ENCODE measurements at regions not wholly inside any gene's neighbourhood (a gene's known extent, or its start where the extent isn't known, plus 50 kb on each side); places are given as distances from the start of the nearest gene placed in this dataset.
"Not testable (repeated sequence)": the region's sequence is repeated elsewhere in the genome, so short reads cannot be mapped to it uniquely, and the experiment has no call there.

DNA sequence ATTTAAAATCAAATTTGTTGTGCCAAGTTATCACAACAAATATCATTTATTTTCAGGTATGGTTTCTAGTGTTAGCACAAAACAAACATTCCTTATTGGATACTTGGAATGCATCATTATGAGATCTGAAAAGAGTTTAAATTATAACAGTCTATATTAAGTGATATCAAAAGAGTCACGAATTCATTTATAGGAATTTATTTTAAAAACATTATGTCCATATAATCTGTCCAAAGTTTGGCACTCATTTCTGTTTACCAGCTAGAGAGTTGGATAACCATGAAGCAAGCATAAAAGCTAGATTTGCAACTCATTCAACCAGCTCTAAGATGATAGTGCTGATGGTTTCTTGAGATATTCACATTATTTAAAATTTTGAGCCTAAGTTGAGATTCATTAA is 453.2 kb downstream of the DOK5 start:
- no peaks in the 10 kb centered on the region for H3K4me1 Mint-ChIP-seq
- TF ChIP-seq, protein P1, sequence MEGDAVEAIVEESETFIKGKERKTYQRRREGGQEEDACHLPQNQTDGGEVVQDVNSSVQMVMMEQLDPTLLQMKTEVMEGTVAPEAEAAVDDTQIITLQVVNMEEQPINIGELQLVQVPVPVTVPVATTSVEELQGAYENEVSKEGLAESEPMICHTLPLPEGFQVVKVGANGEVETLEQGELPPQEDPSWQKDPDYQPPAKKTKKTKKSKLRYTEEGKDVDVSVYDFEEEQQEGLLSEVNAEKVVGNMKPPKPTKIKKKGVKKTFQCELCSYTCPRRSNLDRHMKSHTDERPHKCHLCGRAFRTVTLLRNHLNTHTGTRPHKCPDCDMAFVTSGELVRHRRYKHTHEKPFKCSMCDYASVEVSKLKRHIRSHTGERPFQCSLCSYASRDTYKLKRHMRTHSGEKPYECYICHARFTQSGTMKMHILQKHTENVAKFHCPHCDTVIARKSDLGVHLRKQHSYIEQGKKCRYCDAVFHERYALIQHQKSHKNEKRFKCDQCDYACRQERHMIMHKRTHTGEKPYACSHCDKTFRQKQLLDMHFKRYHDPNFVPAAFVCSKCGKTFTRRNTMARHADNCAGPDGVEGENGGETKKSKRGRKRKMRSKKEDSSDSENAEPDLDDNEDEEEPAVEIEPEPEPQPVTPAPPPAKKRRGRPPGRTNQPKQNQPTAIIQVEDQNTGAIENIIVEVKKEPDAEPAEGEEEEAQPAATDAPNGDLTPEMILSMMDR (IDR thresholded peaks at IDR 0.05; ENCODE audit: unreplicated experiment): no peak
- no peak overlapping the region for H3K4me3 Mint-ChIP-seq
- DNase-seq (ENCODE audit: low spot score in 2 of 2, unreplicated experiment in 2 of 2): no peak
- H3K27ac Mint-ChIP-seq: no peak overlapping the region
- no peaks in the 10 kb centered on the region for H3K36me3 Mint-ChIP-seq
- H3K9me3 Mint-ChIP-seq: peaks cover 30% of the 10 kb centered on the region
- H3K27me3 Mint-ChIP-seq (ENCODE audit: low read depth): no peaks in the 10 kb centered on the region

DNA sequence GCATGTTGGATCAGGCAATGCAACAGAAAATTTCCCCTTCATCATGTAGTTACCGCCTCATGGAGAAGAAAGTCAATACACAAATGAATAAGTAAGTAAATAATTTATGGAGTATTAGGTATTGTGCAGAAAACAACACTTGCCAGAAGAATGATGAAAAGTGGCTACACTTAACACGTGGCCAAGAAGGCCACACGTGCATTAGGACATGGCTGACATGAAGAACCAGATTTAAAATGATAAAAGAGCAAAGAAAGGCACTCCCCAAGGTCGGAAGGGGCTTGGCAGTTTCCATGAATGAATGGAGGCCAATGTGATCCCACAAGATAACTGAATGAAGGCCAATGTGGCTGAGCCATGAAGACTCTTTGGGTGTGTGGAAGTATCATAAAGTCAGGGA is 447.2 kb downstream of the DOK5 start:
- no peak for DNase-seq (ENCODE audit: low spot score in 2 of 2, unreplicated experiment in 2 of 2)
- Mint-ChIP-seq H3K36me3 (no peaks in the 10 kb centered on the region), H3K4me3 (no peak overlapping the region), H3K4me1 (no peaks in the 10 kb centered on the region), H3K27me3 (ENCODE audit: low read depth) (no peaks in the 10 kb centered on the region), H3K9me3 (peaks cover 3% of the 10 kb centered on the region), H3K27ac (no peak overlapping the region)
- TF ChIP-seq, protein P1 (IDR thresholded peaks at IDR 0.05; ENCODE audit: unreplicated experiment): no peak

DNA sequence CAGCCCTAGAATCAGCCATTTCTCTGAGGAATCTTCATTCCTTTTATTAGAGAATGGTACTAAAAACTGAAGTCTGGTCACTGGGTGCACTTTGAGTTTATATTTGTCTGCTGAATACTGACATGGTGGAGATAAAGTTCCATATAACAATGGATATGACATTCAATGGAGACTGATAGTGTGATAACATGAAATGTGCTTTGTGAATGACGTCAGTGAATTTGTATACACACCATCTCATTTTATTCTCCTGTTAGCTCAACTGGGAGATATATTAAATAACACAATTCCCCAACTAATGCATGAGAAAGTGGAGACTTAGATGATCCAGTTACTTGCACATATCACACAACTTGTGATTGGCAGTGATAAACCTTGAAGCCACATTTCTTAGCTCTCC is 446.7 kb downstream of the DOK5 start:
- no peak for DNase-seq (ENCODE audit: low spot score in 2 of 2, unreplicated experiment in 2 of 2)
- Mint-ChIP-seq H3K9me3 (peaks cover 3% of the 10 kb centered on the region), H3K27me3 (ENCODE audit: low read depth) (no peaks in the 10 kb centered on the region), H3K27ac (no peak overlapping the region), H3K4me1 (no peaks in the 10 kb centered on the region), H3K4me3 (no peak overlapping the region), H3K36me3 (no peaks in the 10 kb centered on the region)
- TF ChIP-seq, protein P1 (IDR thresholded peaks at IDR 0.05; ENCODE audit: unreplicated experiment): no peak

DNA sequence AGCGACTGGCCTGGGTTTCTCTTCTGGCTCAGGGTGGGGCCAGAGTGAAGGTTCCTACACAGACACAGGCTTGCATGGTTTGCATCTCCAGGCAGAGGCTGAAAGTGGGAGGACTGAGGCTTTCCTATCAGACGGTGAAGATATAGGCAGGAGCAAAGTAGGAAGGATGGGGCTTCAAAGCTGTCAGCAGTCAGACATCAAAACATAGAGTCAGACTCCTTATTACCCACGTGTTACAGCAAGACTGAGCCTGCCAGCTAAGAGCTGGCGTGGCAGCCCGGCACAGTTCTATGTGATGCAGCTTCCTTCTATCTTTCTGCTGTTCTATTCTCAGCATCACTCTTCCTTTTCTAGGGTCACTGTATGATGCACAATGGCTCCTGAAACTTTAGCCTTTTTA is 445.1 kb downstream of the DOK5 start:
- TF ChIP-seq, protein P1 (IDR thresholded peaks at IDR 0.05; ENCODE audit: unreplicated experiment): no peak
- no peak for DNase-seq (ENCODE audit: low spot score in 2 of 2, unreplicated experiment in 2 of 2)
- Mint-ChIP-seq H3K4me3 (no peak overlapping the region), H3K9me3 (peaks cover 3% of the 10 kb centered on the region), H3K4me1 (no peaks in the 10 kb centered on the region), H3K27me3 (ENCODE audit: low read depth) (no peaks in the 10 kb centered on the region), H3K36me3 (no peaks in the 10 kb centered on the region), H3K27ac (no peak overlapping the region)

DNA sequence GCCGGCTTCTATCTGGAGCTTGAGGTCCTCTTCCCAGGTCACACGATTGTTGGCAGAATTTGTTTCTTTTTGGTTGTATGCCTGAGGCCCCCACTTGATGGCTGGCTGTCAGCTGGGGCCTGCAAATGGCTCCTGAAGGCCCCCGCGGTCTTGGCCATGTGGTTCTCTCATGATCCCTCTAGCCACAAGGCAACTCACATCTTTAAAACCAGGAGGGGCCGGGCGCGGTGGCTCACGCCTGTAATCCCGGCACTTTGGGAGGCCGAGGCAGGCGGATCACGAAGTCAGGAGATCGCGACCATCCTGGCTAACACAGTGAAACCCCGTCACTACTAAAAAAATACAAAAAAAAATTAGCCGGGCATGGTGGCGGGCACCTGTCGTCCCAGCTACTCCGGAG is 443.6 kb downstream of the DOK5 start:
- H3K27ac Mint-ChIP-seq; DNase-seq (ENCODE audit: low spot score in 2 of 2, unreplicated experiment in 2 of 2); H3K36me3 Mint-ChIP-seq: not testable (repeated sequence)

DNA sequence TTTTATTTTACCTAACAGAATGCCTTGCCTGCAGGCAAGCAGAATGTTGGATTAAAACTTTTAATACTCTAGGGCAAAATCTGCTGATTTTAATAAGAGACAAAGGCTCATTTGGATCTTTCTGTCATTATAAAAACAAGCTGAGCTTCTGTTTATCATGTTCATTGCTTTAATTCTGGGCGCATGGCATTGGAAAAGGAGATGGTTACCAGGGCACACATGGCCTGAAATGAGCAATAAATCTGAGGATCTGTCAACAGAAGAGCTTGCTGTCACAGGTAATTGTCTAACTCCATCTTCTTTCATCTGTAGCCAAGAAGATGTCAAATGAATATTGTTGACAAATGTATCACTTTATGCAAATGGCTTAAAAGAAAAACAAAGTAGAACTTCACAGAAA is 439.6 kb downstream of the DOK5 start:
- Mint-ChIP-seq H3K9me3 (no peaks in the 10 kb centered on the region), H3K36me3 (no peaks in the 10 kb centered on the region), H3K4me1 (peaks cover 8% of the 10 kb centered on the region)

More for the DNA sequence above, 443.6 kb downstream of the DOK5 start:
- H3K9me3 Mint-ChIP-seq; H3K4me3 Mint-ChIP-seq; H3K4me1 Mint-ChIP-seq; H3K27me3 Mint-ChIP-seq (ENCODE audit: low read depth): not testable (repeated sequence)

More for the DNA sequence above, 439.6 kb downstream of the DOK5 start:
- H3K27me3 Mint-ChIP-seq (ENCODE audit: low read depth): no peaks in the 10 kb centered on the region
- H3K27ac Mint-ChIP-seq: no peak overlapping the region
- no peak overlapping the region for H3K4me3 Mint-ChIP-seq
- no peak for DNase-seq (ENCODE audit: low spot score in 2 of 2, unreplicated experiment in 2 of 2)
- TF ChIP-seq, protein P1 (IDR thresholded peaks at IDR 0.05; ENCODE audit: unreplicated experiment): no peak

Measured in mesothelial cell of epicardium (in vitro differentiated cells).